Ectodermal cell (in vitro differentiated cells): ENCODE measurements at regions not wholly inside any gene's neighbourhood (a gene's known extent, or its start where the extent isn't known, plus 50 kb on each side); places are given as distances from the start of the nearest gene placed in this dataset.

Experiments used
- H3K27ac ChIP-seq: 2 replicates; pipeline ENCODE4 v1.7.0; 2013; ENCODE audit warnings: mild to moderate bottlenecking, low read depth, low read length; ENCODE audit not compliant: insufficient read depth, poor library complexity, severe bottlenecking
- H3K27me3 ChIP-seq: 2 replicates; pipeline ENCODE4 v1.7.0; 2013; ENCODE audit warnings: mild to moderate bottlenecking, low read length; ENCODE audit not compliant: insufficient read depth, control insufficient read depth, poor library complexity, severe bottlenecking
- H3K36me3 ChIP-seq: one replicate; pipeline ENCODE4 v1.7.0; 2013; ENCODE audit warnings: low read length; ENCODE audit not compliant: control insufficient read depth, insufficient read depth
- H3K4me1 ChIP-seq: one replicate; pipeline ENCODE4 v1.7.0; 2013; ENCODE audit warnings: low read length; ENCODE audit not compliant: control insufficient read depth, insufficient read depth
- H3K4me3 ChIP-seq: 2 replicates; pipeline ENCODE4 v1.7.0; 2013; ENCODE audit warnings: low read depth, low read length, control low read depth; ENCODE audit not compliant: insufficient read depth
- H3K9me3 ChIP-seq: 2 replicates; pipeline ENCODE4 v1.7.0; 2013; ENCODE audit warnings: mild to moderate bottlenecking, low read length, moderate library complexity; ENCODE audit not compliant: control insufficient read depth
- WGBS, 2 experiments: methylation state at CpG; one replicate each; pipeline ENCODE4 v1.1.7; 2013; ENCODE audit warnings: missing lambda C conversion rate in 2 of 2; 5-methylcytosine and 5-hydroxymethylcytosine counted together

DNA sequence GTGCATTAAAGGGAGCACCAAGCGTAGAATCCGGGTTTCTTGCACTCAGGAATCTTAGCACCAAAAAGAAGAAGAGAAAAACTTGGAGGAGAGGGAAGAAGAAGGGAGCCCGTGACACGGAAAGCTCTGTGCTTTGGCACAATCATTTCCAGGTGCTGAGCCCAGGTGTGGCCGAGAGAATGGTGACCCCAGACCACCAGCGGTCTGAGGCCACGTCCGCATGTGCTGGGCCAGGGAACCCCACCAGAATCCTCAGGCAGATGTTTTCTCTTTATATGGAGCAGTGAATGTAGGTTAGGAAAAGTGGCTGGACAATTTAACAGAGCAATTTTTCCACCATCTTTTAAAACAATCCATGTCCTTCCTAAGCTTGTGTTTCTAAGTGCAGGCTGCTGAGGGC is 520.9 kb downstream of the EPHA4 start:
- H3K27ac ChIP-seq: no peak overlapping the region
- no peak overlapping the region for H3K4me3 ChIP-seq
- no peaks in the 10 kb centered on the region for H3K9me3 ChIP-seq
- no peaks in the 10 kb centered on the region for H3K36me3 ChIP-seq
- no peaks in the 10 kb centered on the region for H3K4me1 ChIP-seq
- WGBS, 2 experiments: 94 to 97% methylated on average over 8 of the region's 8 CpGs
- H3K27me3 ChIP-seq: no peaks in the 10 kb centered on the region

DNA sequence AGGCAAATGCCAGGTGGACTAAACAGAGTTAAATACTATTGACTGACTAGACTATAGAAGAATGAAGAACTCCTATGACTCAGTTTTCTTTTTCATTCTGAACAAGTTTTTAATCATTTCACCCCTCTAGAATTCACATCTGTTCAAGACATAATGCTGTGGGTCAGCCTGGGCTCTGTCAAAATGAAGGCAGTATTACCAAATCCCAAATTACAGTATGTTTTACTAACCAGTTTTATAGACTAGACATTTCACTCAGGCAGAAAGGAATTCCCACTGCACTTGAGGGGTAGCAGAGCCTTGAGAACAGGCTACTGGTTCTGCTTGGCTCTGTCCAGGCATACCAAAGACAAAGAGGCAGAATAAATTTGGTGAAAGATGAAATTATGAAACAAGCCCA is 511.7 kb downstream of the EPHA4 start:
- H3K27ac ChIP-seq: no peak overlapping the region

DNA sequence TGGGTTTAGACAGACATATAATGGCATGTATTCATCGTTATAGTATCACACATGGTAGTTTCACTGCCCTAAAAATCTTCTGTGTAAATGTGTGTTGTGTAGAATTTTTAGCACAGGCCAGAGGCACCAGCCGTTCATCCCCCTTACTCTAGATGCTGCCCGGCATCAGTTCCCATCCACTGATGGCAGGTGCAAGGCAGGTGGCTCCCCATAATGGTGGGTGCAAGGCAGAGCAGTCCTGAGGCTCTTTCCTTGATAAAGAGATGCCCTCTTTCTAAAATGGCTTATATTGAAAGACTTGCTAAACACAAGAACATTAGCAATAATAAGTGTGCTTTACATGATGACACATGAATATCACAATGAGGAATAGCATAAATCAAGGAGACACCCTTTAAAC is 508.5 kb downstream of the EPHA4 start:
- WGBS, 2 experiments: 89 to 94% methylated on average over 3 of the region's 3 CpGs
- Histone ChIP-seq H3K4me1 (no peaks in the 10 kb centered on the region), H3K27ac (no peak overlapping the region), H3K4me3 (no peak overlapping the region), H3K9me3 (no peaks in the 10 kb centered on the region), H3K27me3 (no peaks in the 10 kb centered on the region), H3K36me3 (no peaks in the 10 kb centered on the region)

More for the DNA sequence above, 511.7 kb downstream of the EPHA4 start:
- Histone ChIP-seq H3K4me3 (no peak overlapping the region), H3K4me1 (no peaks in the 10 kb centered on the region), H3K27me3 (no peaks in the 10 kb centered on the region), H3K36me3 (no peaks in the 10 kb centered on the region), H3K9me3 (no peaks in the 10 kb centered on the region)

DNA sequence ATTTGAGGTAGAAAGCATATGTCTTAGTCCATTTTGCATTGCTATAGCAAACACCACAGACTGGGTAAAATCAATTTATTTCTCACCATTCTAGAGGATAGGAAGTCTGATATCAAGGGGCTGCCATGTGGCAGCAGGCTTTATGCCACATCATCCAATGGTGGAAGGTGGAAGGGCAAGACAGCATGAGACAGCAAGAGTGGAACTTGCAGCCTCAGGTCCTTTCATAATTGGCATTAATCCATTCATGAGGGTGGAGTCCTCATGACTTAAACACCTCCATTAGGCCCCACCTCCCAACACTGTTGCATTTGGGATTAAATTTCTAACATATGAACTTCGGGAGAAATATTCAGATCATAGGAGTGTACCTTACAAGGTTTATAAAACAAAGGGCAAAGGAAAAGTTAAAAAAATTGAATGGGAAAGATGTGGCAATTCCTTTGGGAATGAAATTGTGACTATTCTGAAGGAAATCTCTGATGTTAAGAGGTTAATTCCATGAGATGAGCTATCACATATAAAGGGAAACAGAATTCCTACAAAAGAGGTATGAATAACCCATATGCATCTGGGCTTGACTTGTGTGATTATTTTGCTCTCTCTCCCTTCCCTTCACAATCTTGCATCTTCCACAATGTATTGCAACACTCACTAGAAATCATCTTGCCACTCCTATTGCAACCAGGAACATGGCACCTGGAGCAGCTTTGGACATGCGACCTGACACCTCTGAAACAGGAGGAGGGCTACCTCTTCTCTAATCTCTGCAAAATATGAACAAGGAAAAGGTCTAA is 507.8 kb downstream of the EPHA4 start:
- no peaks in the 10 kb centered on the region for H3K27me3 ChIP-seq
- WGBS, 2 experiments: 92 to 97% methylated on average over 2 of the region's 2 CpGs
- no peaks in the 10 kb centered on the region for H3K4me1 ChIP-seq
- no peak overlapping the region for H3K4me3 ChIP-seq
- H3K9me3 ChIP-seq: no peaks in the 10 kb centered on the region
- no peaks in the 10 kb centered on the region for H3K36me3 ChIP-seq
- H3K27ac ChIP-seq: no peak overlapping the region

DNA sequence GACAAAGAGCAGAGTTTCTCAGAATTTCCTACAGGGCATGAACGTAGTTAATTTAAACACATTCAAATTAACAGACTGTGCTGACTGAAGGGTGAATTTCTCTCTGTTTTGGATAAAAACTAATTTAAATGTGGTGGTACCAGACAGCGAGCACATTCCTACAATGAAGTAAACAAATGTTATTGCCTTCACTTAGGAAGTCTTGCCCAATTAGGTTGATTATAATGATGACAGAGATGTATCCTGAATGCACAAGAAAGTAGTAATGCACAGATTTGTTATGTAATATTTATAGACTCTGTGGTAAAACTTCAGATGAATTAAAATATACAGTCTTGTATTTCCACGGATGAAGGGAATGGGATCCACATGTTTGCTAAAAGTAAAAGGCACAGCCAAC is 507.2 kb downstream of the EPHA4 start:
- Histone ChIP-seq H3K27me3 (no peaks in the 10 kb centered on the region), H3K4me1 (no peaks in the 10 kb centered on the region), H3K9me3 (no peaks in the 10 kb centered on the region), H3K27ac (no peak overlapping the region), H3K36me3 (no peaks in the 10 kb centered on the region), H3K4me3 (no peak overlapping the region)
- WGBS, 2 experiments: 97 to 100% methylated on average over 1 to 3 of the region's 3 CpGs

DNA sequence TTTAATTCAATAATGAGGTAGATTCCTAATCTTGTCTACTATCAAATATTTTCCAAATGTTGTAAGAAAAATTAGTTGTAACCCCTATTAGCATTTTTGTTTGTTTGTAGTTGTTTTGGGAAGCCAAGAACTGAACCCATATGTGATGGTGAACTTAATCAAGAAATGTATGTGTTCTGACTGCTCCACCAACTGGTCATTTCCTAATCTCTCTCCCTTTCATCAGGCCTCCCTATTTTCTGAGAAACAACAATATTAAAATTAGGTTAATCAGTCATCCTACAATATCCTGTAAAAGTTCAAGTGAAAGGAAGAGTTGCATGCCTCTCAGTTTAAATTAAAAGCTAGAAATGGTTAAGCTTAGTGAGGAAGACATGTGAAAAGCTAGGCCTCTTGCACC is 504.0 kb downstream of the EPHA4 start:
- Histone ChIP-seq H3K4me1 (no peaks in the 10 kb centered on the region), H3K36me3 (no peaks in the 10 kb centered on the region), H3K27me3 (no peaks in the 10 kb centered on the region), H3K4me3 (no peak overlapping the region), H3K9me3 (peaks cover 2% of the 10 kb centered on the region), H3K27ac (no peak overlapping the region)

DNA sequence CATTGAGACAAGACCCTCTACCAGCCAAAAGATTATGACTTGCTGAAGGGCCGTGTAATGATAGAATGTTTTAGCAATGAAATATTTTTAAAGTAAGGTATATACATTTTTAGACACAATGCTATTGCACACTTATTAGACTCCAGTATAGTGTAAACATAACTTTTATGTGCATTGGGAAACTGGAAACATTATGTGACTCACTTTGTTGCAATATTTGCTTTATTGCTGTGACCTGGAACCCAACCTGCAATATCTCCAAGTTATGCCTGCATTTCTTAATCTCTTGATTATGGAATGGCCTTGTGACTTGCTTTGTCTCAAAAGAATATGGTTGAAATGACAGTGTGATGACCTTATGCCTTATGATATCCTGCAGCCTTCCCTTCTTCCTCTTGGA is 502.0 kb downstream of the EPHA4 start:
- H3K27ac ChIP-seq: no peak overlapping the region
- WGBS, 2 experiments: 80% methylated on average over 1 of the region's 1 CpG; no CpG with 5 or more reads in 1 of the 2 experiments
- H3K4me1 ChIP-seq: no peaks in the 10 kb centered on the region
- peaks cover 2% of the 10 kb centered on the region for H3K9me3 ChIP-seq
- H3K4me3 ChIP-seq: no peak overlapping the region
- no peaks in the 10 kb centered on the region for H3K27me3 ChIP-seq
- H3K36me3 ChIP-seq: no peaks in the 10 kb centered on the region

DNA sequence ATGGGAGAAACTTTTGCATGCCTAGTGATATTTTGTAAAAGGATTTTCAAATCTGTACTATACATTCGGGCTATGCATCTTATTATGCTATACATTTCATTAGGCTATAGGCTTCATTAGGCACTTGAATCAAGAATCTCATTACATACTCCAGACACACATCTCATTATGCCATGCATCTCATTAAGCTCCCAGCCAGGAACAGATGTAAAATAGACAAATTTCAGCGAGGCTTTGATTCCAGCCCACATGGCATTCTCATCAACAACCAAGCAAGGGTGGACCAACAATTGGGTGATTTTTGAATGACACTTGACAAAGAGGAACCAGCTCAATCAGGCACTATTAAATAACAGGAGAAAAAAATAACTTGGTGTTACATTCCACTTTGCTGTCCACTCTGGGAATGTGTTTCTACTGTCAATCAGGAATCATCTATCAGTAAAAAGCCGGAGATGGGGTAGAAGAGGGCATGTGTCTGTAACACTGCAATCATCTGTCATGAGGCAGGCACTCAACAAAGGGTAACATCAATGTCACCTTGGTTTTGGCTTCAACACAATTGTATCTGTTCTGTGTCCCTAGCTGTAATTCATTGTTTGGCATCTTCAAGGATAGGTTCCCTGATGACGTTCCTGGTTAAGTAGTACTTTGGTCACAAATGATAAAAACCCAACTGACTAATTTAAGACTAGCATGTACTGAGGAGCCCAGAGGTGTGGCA is 498.6 kb downstream of the EPHA4 start:
- Histone ChIP-seq H3K27me3 (no peaks in the 10 kb centered on the region), H3K27ac (no peak overlapping the region), H3K4me3 (no peak overlapping the region), H3K9me3 (peaks cover 2% of the 10 kb centered on the region), H3K4me1 (no peaks in the 10 kb centered on the region), H3K36me3 (no peaks in the 10 kb centered on the region)
- WGBS, 2 experiments: 93 to 95% methylated on average over 4 of the region's 4 CpGs

DNA sequence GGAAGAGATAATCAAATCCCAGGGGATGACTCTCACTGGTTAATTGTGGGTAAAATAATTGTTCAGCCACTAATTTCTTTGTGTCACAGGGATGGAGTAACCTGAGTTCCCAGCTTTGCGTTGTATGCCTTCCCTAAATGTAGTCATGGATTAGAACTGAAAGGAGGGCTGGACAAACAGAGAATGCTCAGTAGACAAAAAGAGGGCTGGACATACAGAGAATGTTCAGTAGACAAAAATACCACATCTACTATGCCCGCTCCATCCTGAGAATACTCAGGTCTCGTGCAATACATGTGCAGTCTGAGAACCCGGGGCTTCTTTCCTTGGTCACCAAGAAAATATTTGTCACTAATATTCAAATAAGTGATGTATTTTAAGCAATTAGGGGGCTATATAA is 497.9 kb downstream of the EPHA4 start:
- no peaks in the 10 kb centered on the region for H3K4me1 ChIP-seq
- no peaks in the 10 kb centered on the region for H3K36me3 ChIP-seq
- H3K27ac ChIP-seq: no peak overlapping the region
- H3K9me3 ChIP-seq: peaks cover 2% of the 10 kb centered on the region
- H3K4me3 ChIP-seq: no peak overlapping the region
- WGBS, 2 experiments: 86 to 100% methylated on average over 3 to 4 of the region's 4 CpGs
- H3K27me3 ChIP-seq: no peaks in the 10 kb centered on the region

DNA sequence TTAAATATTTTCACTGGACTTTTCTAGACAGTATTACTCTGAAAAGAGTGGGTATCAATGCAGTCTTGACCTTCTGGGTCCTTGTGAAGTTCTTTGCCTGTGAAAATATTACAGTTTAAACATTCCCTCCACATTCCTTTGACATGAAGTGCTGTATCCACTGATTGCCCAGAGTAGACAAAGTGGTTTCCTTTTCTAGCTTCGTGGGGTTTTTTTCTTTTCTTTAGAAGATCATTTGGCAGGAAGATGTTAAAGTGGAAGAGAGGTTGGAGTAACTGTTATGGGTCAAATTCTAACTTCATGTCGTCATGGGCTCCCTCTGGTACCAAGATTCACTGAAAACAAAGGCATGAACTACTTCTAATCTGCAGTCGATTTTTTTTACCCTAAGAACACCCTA is 496.9 kb downstream of the EPHA4 start:
- H3K27me3 ChIP-seq: no peaks in the 10 kb centered on the region
- peaks cover 2% of the 10 kb centered on the region for H3K9me3 ChIP-seq
- H3K36me3 ChIP-seq: no peaks in the 10 kb centered on the region
- 85 to 89% methylated on average over 3 of the region's 3 CpGs for WGBS, 2 experiments
- no peak overlapping the region for H3K27ac ChIP-seq
- no peaks in the 10 kb centered on the region for H3K4me1 ChIP-seq
- H3K4me3 ChIP-seq: no peak overlapping the region
